Trophoblast cell (in vitro differentiated cells and primary cell): ENCODE measurements at regions not wholly inside any gene's neighbourhood (a gene's known extent, or its start where the extent isn't known, plus 50 kb on each side); places are given as distances from the start of the nearest gene placed in this dataset.

Experiments used
- DNase-seq, 2 donors: peaks; one replicate each; pipeline ENCODE4 v3.0.0-alpha.2; 2016
- H2AFZ ChIP-seq: 2 replicates; pipeline ENCODE4 v1.6.1; 2013; ENCODE audit warnings: low read length, moderate library complexity, mild to moderate bottlenecking; ENCODE audit not compliant: insufficient read depth, poor library complexity
- H2AK5ac ChIP-seq: 2 replicates; pipeline ENCODE4 v1.6.1; 2013; ENCODE audit warnings: mild to moderate bottlenecking, low read length
- H2BK120ac ChIP-seq: 2 replicates; pipeline ENCODE4 v1.6.1; 2013; ENCODE audit warnings: low read length, mild to moderate bottlenecking, moderate library complexity; ENCODE audit not compliant: insufficient read depth, poor library complexity
- H2BK12ac ChIP-seq: 2 replicates; pipeline ENCODE4 v1.6.1; 2013; ENCODE audit warnings: mild to moderate bottlenecking, low read length, moderate library complexity
- H2BK5ac ChIP-seq: 2 replicates; pipeline ENCODE4 v1.6.1; 2013; ENCODE audit warnings: low read length, low read depth, moderate library complexity, mild to moderate bottlenecking; ENCODE audit not compliant: poor library complexity
- H3K14ac ChIP-seq: 2 replicates; pipeline ENCODE4 v1.6.1; 2013; ENCODE audit warnings: mild to moderate bottlenecking, low read length
- H3K18ac ChIP-seq: 2 replicates; pipeline ENCODE4 v1.6.1; 2013; ENCODE audit warnings: mild to moderate bottlenecking, low read length
- H3K23ac ChIP-seq: 2 replicates; pipeline ENCODE4 v1.6.1; 2013; ENCODE audit warnings: low read length
- H3K27ac ChIP-seq: 2 replicates; pipeline ENCODE4 v1.5.1; 2013; ENCODE audit warnings: low read depth, mild to moderate bottlenecking, inconsistent platforms, low read length, moderate library complexity
- H3K27me3 ChIP-seq: 2 replicates; pipeline ENCODE4 v1.6.1; 2013; ENCODE audit warnings: inconsistent platforms, mild to moderate bottlenecking, low read length, moderate library complexity; ENCODE audit not compliant: insufficient read depth
- H3K36me3 ChIP-seq, 2 experiments: 1 replicate in 1 of 2; 2 replicates in 1 of 2; pipeline ENCODE4 v1.6.1; 2013; ENCODE audit warnings: low read length in 2 of 2, mild to moderate bottlenecking in 2 of 2, moderate library complexity in 1 of 2; ENCODE audit not compliant: insufficient read depth in 2 of 2, control insufficient read depth in 1 of 2
- H3K4ac ChIP-seq: 2 replicates; pipeline ENCODE4 v1.6.1; 2013; ENCODE audit warnings: low read depth, mild to moderate bottlenecking, low read length, moderate library complexity
- H3K4me1 ChIP-seq, 2 experiments: 1 replicate in 1 of 2; 2 replicates in 1 of 2; pipeline ENCODE4 v1.6.1; 2013; ENCODE audit warnings: low read length in 2 of 2, mild to moderate bottlenecking in 2 of 2, moderate library complexity in 1 of 2; ENCODE audit not compliant: insufficient read depth in 2 of 2, control insufficient read depth in 1 of 2
- H3K4me2 ChIP-seq: 2 replicates; pipeline ENCODE4 v1.6.1; 2013; ENCODE audit warnings: inconsistent platforms, mild to moderate bottlenecking, low read length, moderate library complexity
- H3K4me3 ChIP-seq: 2 replicates; pipeline ENCODE4 v1.5.1; 2013; ENCODE audit warnings: mild to moderate bottlenecking, low read depth, low read length, inconsistent platforms
- H3K79me1 ChIP-seq: one replicate; pipeline ENCODE4 v1.6.1; 2013; ENCODE audit warnings: low read length
- H3K79me2 ChIP-seq: 2 replicates; pipeline ENCODE4 v1.6.1; 2013; ENCODE audit warnings: low read length, mild to moderate bottlenecking; ENCODE audit not compliant: control insufficient read depth, insufficient read depth, poor library complexity
- H3K9ac ChIP-seq: 2 replicates; pipeline ENCODE4 v1.6.1; 2013; ENCODE audit warnings: mild to moderate bottlenecking, low read length
- H3K9me3 ChIP-seq: 2 replicates; pipeline ENCODE4 v1.6.1; 2013; ENCODE audit warnings: low read depth, mild to moderate bottlenecking, control low read depth, inconsistent platforms, low read length; ENCODE audit not compliant: insufficient read depth
- H4K12ac ChIP-seq: 2 replicates; pipeline ENCODE4 v1.6.1; 2013; ENCODE audit warnings: low read depth, mild to moderate bottlenecking, low read length, moderate library complexity
- H4K8ac ChIP-seq: 2 replicates; pipeline ENCODE4 v1.6.1; 2013; ENCODE audit warnings: low read depth, mild to moderate bottlenecking, low read length, moderate library complexity
- H4K91ac ChIP-seq: one replicate; pipeline ENCODE4 v1.6.1; 2013; ENCODE audit warnings: low read depth, mild to moderate bottlenecking, low read length, moderate library complexity
- WGBS: extraction: QIAGEN DNeasy Blood & Tissue Kit; methylation state at CpG from one replicate; pipeline ENCODE4 v1.1.7; 2013; ENCODE audit warnings: missing lambda C conversion rate; ENCODE audit not compliant: insufficient read length, insufficient coverage; ENCODE audit errors: extremely low coverage; 5-methylcytosine and 5-hydroxymethylcytosine counted together

DNA sequence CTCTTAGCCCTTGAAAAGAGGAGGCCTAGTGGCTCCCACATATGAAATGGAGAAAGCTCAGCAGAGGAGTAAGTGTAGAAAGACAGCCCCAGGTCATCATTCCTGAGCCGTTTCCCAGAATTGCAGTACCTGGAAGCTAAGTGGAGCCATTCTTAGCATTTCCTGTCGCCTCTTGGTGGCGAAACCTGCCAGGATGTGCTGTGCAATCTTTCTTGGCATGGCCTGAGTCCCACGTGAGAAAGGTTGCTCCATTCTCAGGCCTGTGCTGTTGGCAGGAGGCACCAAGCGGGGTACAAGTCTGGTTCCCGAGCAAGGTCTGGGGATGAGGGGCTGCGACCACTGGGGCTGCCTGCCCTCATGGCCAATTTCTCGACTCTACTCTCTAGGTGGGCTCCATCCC lies 207.2 kb upstream of the TPM1 start:
- peak overlapping the region; percentile 75 for H2BK12ac ChIP-seq
- no peak overlapping the region for H3K9ac ChIP-seq
- H3K79me2 ChIP-seq: peaks cover 13% of the 10 kb centered on the region
- H3K4me3 ChIP-seq: no peak overlapping the region
- H3K9me3 ChIP-seq: peaks cover 4% of the 10 kb centered on the region
- peak overlapping the region; percentile 76 for H4K8ac ChIP-seq
- peak overlapping the region; percentile 61 for H3K27ac ChIP-seq
- H2AFZ ChIP-seq: peak overlapping the region; percentile 21
- H3K4me1 ChIP-seq: peaks cover 22 to 30% of the 10 kb centered on the region in 2 experiments
- no peaks in the 10 kb centered on the region for H3K27me3 ChIP-seq
- peaks cover 36 to 54% of the 10 kb centered on the region in 2 experiments for H3K36me3 ChIP-seq
- peak overlapping the region; percentile 18 for H3K4ac ChIP-seq
- DNase-seq: peak; percentile 95 to 97
- H2BK120ac ChIP-seq: peak overlapping the region; percentile 77
- no peak overlapping the region for H3K4me2 ChIP-seq
- H3K18ac ChIP-seq: peak overlapping the region; percentile 88
- peak overlapping the region; percentile 89 for H4K91ac ChIP-seq
- peak overlapping the region; percentile 72 for H3K14ac ChIP-seq
- WGBS: no CpG with 5 or more reads among the region's 8 CpGs
- no peak overlapping the region for H3K23ac ChIP-seq
- H4K12ac ChIP-seq: peak overlapping the region; percentile 24
- peaks cover 48% of the 10 kb centered on the region for H3K79me1 ChIP-seq
- peak overlapping the region; percentile 94 for H2AK5ac ChIP-seq
- H2BK5ac ChIP-seq: peak overlapping the region; percentile 79

DNA sequence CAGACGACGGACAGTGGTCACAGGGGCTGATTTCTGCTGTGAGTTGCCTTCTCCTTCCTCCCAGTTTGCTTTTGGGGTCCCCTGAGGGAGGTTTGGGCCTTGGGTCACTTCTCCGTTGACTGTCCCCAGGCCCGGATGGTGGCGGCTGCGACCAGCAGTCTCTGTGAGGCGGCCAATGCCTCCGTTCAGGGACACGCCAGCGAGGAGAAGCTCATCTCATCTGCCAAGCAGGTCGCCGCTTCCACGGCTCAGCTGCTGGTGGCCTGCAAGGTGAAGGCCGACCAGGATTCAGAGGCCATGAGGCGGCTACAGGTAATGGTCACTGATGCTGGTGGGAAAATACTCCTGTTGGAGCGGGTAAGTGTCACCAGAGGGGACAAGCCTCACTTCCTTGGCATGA lies 206.8 kb upstream of the TPM1 start:
- DNase-seq: no peak
- H3K4ac ChIP-seq: peak overlapping the region; percentile 18
- H3K4me2 ChIP-seq: no peak overlapping the region
- H2BK5ac ChIP-seq: peak overlapping the region; percentile 79
- H3K36me3 ChIP-seq: peaks cover 40 to 58% of the 10 kb centered on the region in 2 experiments
- H3K79me1 ChIP-seq: peaks cover 48% of the 10 kb centered on the region
- no peak overlapping the region for H3K23ac ChIP-seq
- H2BK12ac ChIP-seq: peak overlapping the region; percentile 75
- peak overlapping the region; percentile 94 for H2AK5ac ChIP-seq
- peak overlapping the region; percentile 77 for H2BK120ac ChIP-seq
- H3K27me3 ChIP-seq: no peaks in the 10 kb centered on the region
- peaks cover 10% of the 10 kb centered on the region for H3K79me2 ChIP-seq
- peak overlapping the region; percentile 89 for H4K91ac ChIP-seq
- no peak overlapping the region for H3K9ac ChIP-seq
- H3K4me3 ChIP-seq: no peak overlapping the region
- WGBS: no CpG with 5 or more reads among the region's 16 CpGs
- H3K18ac ChIP-seq: peak overlapping the region; percentile 88
- H3K14ac ChIP-seq: peak overlapping the region; percentile 72
- peaks cover 4% of the 10 kb centered on the region for H3K9me3 ChIP-seq
- H4K8ac ChIP-seq: peak overlapping the region; percentile 76
- peaks cover 26 to 30% of the 10 kb centered on the region in 2 experiments for H3K4me1 ChIP-seq
- peak overlapping the region; percentile 21 for H2AFZ ChIP-seq
- peak overlapping the region; percentile 61 for H3K27ac ChIP-seq
- H4K12ac ChIP-seq: peak overlapping the region; percentile 24

DNA sequence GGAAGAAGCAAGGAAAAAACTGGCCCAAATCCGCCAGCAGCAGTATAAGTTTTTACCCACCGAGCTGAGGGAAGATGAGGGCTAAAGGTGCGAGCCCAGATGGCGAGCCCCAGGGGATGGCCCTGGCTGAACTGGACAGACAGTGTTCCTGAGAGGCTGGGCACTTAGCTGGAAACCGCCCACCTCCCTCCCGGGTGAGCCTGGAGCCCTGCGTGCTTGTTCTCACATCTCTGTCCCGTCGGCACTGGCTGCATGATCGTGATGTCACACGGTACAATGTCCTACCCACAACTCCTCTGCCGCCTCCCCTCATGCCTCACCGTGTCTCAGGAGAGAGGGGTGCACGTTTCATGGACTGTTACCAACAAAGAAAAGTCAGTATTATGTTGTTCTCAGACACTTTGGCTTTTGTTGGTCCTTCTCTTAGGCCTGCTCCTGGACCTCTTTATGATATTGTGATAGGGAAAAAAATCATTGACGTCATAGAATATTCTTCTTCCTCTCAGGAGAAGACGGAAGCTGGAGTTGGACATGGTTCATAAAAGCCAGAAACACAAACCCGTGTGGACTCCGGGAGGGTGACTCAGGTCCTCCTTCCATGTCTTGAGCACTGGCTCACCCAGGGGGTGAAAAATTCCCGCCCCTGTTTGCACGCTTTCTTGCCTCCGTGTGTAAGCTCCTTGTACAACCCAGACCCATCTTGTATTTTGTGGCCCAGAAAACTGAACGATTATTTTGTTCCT lies 201.8 kb upstream of the TPM1 start:
- peak overlapping the region; percentile 85 for H4K8ac ChIP-seq
- H3K9me3 ChIP-seq: peaks cover 4% of the 10 kb centered on the region
- peak overlapping the region; percentile 52 for H2BK5ac ChIP-seq
- H3K14ac ChIP-seq: peak overlapping the region; percentile 38
- H4K91ac ChIP-seq: peak overlapping the region; percentile 89
- H3K4me3 ChIP-seq: no peak overlapping the region
- H3K4ac ChIP-seq: peak overlapping the region; percentile 80
- no peak overlapping the region for H3K9ac ChIP-seq
- no CpG with 5 or more reads among the region's 22 CpGs for WGBS
- H2AFZ ChIP-seq: no peak overlapping the region
- peak overlapping the region; percentile 62 for H2BK120ac ChIP-seq
- peak overlapping the region; percentile 80 for H3K18ac ChIP-seq
- peaks cover 38 to 58% of the 10 kb centered on the region in 2 experiments for H3K36me3 ChIP-seq
- H3K4me2 ChIP-seq: no peak overlapping the region
- H2AK5ac ChIP-seq: peak overlapping the region; percentile 33
- H3K23ac ChIP-seq: no peak overlapping the region
- peaks cover 4% of the 10 kb centered on the region for H3K79me2 ChIP-seq
- H4K12ac ChIP-seq: no peak overlapping the region
- H3K27me3 ChIP-seq: no peaks in the 10 kb centered on the region
- peak overlapping the region; percentile 42 for H3K27ac ChIP-seq
- peaks cover 17 to 22% of the 10 kb centered on the region in 2 experiments for H3K4me1 ChIP-seq
- H2BK12ac ChIP-seq: peak overlapping the region; percentile 78
- DNase-seq: peak; percentile 94 to 96
- H3K79me1 ChIP-seq: peaks cover 57% of the 10 kb centered on the region

DNA sequence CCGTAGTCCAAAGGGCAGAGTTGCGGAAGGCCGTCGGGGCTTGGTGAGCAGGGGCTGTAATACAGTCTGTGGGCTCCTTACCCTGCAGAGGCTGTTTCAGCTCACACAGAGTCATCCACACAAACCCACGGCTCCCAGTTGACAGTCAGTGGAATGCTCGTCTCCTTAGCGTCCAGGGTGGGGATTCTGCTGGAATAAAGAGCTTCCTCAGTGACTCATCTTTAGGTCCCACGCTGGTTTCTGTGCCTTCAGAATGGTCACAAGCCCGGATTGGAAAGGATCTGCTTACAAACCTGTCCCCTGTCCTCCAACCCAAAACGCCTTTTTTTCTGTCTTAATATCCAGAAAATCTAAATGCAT lies 201.3 kb upstream of the TPM1 start:
- H2BK120ac ChIP-seq: peak overlapping the region; percentile 8
- no peak overlapping the region for H4K12ac ChIP-seq
- H3K4me2 ChIP-seq: no peak overlapping the region
- H3K27ac ChIP-seq: peak overlapping the region; percentile 42
- H3K9me3 ChIP-seq: peaks cover 2% of the 10 kb centered on the region
- peak overlapping the region; percentile 38 for H3K14ac ChIP-seq
- peak overlapping the region; percentile 67 for H3K18ac ChIP-seq
- peak overlapping the region; percentile 51 for H4K8ac ChIP-seq
- peaks cover 20 to 21% of the 10 kb centered on the region in 2 experiments for H3K4me1 ChIP-seq
- H3K23ac ChIP-seq: no peak overlapping the region
- peaks cover 32 to 53% of the 10 kb centered on the region in 2 experiments for H3K36me3 ChIP-seq
- no peaks in the 10 kb centered on the region for H3K27me3 ChIP-seq
- H2AFZ ChIP-seq: no peak overlapping the region
- no peak overlapping the region for H2AK5ac ChIP-seq
- peak; percentile 55 to 66 for DNase-seq
- H3K79me2 ChIP-seq: peaks cover 4% of the 10 kb centered on the region
- peak overlapping the region; percentile 79 for H4K91ac ChIP-seq
- H3K4me3 ChIP-seq: no peak overlapping the region
- H3K4ac ChIP-seq: no peak overlapping the region
- no peak overlapping the region for H2BK12ac ChIP-seq
- WGBS: no CpG with 5 or more reads among the region's 10 CpGs
- H2BK5ac ChIP-seq: peak overlapping the region; percentile 17
- H3K9ac ChIP-seq: no peak overlapping the region
- peaks cover 55% of the 10 kb centered on the region for H3K79me1 ChIP-seq
